Erythroblast (primary cell): ENCODE measurements at regions not wholly inside any gene's neighbourhood (a gene's known extent, or its start where the extent isn't known, plus 50 kb on each side); places are given as distances from the start of the nearest gene placed in this dataset.

Source experiments
- GATA1 ChIP-seq: IDR thresholded peaks from 2 replicates; pipeline ENCODE4 v1.6.1; 2011; ENCODE audit warnings: low read depth, mild to moderate bottlenecking, control low read depth, low read length, moderate library complexity
- POLR2A ChIP-seq: IDR thresholded peaks from 2 replicates; pipeline ENCODE4 v1.6.1; 2011; ENCODE audit warnings: mild to moderate bottlenecking, low read length

DNA sequence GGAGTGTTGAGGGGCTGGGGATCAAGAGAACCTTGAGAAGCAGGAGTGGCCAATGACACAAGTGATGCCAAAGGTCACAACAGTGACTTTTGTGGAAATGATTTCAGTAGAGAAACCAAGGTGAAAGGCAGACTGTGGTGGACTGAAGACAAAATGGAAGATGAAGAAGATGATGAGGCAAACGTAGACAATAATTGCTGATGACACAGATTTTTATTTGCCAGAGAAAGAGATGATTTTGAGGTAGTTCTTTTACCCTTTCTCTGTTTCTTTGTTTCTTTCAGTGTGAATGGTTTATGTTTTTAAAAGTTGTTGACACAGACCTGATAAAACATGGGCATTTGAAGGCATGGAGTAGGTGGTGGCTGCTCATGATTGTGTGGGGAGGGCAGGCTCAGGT lies 121.0 kb upstream of the ARGLU1 start:
- TF ChIP-seq POLR2A (no peak), GATA1 (no peak)
